Transverse colon (tissue), 4 donors: ENCODE measurements at regions not wholly inside any gene's neighbourhood (a gene's known extent, or its start where the extent isn't known, plus 50 kb on each side); places are given as distances from the start of the nearest gene placed in this dataset.

Source experiments
- DNase-seq: peaks from one replicate; pipeline ENCODE4 v3.0.0-alpha.2; 2019
- H3K27ac ChIP-seq, 4 donors: fragments of 200-600 bp; sonication (generic); 2 replicates each; pipeline ENCODE4 v1.5.1; 2016 to 2018; ENCODE audit warnings: inconsistent platforms in 4 of 4
- H3K27me3 ChIP-seq: fragments of 200-600 bp; sonication (generic); 2 replicates; pipeline ENCODE4 v1.5.1; 2017; ENCODE audit warnings: inconsistent platforms
- H3K36me3 ChIP-seq, 4 donors: fragments of 200-600 bp; sonication (generic); 2 replicates each; pipeline ENCODE4 v1.5.1; 2017 to 2019; ENCODE audit warnings: inconsistent platforms in 4 of 4
- H3K4me1 ChIP-seq, 4 donors: fragments of 200-600 bp; sonication (generic); 2 replicates each; pipeline ENCODE4 v1.5.1; 2017 to 2020; ENCODE audit warnings: inconsistent platforms in 4 of 4
- H3K4me3 ChIP-seq, 4 donors: fragments of 200-600 bp; sonication (generic); 1 replicate in 1 of 4; 2 replicates in 3 of 4; pipeline versions ENCODE4 v1.5.1 to v1.6.1; 2017 to 2019; ENCODE audit warnings: inconsistent platforms in 4 of 4
- H3K9me3 ChIP-seq, 2 donors: fragments of 200-600 bp; sonication (generic); 2 replicates each; pipeline ENCODE4 v1.5.1; 2017 to 2019; ENCODE audit warnings: inconsistent platforms in 2 of 2
- CTCF ChIP-seq, 5 experiments: fragments of 200-600 bp in 3 of 5; fragments of 450-650 bp in 2 of 5; sonication (generic) in 3 of 5; IDR thresholded peaks; 1 replicate in 2 of 5; 2 replicates in 3 of 5; pipeline ENCODE4 v1.5.1; 2016 to 2017; ENCODE audit warnings: antibody characterized with exemption in 5 of 5, inconsistent platforms in 3 of 5, mild to moderate bottlenecking in 2 of 5, moderate library complexity in 1 of 5
- EP300 ChIP-seq: sonication (generic); formaldehyde crosslinking; IDR thresholded peaks from one replicate; pipeline ENCODE4 v1.6.1; 2017; ENCODE audit warnings: antibody characterized with exemption, low read depth
- POLR2A ChIP-seq: fragments of 450-650 bp; IDR thresholded peaks from one replicate; pipeline ENCODE4 v1.6.1; 2016; ENCODE audit warnings: antibody characterized with exemption, mild to moderate bottlenecking, moderate library complexity
- POLR2AphosphoS5 ChIP-seq, 3 donors: sonication (generic); formaldehyde crosslinking; IDR thresholded peaks; one replicate each; pipeline ENCODE4 v1.6.1; 2016; ENCODE audit warnings: antibody characterized with exemption in 3 of 3
- WGBS, 2 donors: methylation state at CpG; one replicate each; pipeline ENCODE4 v1.1.5; 2018; ENCODE audit warnings: low coverage in 1 of 2; 5-methylcytosine and 5-hydroxymethylcytosine counted together
- in situ Hi-C, 4 donors: fragments of 200-750 bp; cut with MboI; loops; one replicate each; pipeline versions ENCODE4 v1.15.0 to v1.15.1; 2017; ENCODE audit warnings: low sequenced_read_pairs in 3 of 4, low pct_ligation_motif_present in 1 of 4, low pct_unique_long_range_greater_than_20kb in 1 of 4
- intact Hi-C: fragments of 100-400 bp; cut with DNase I; formaldehyde crosslinking; loops from one replicate; pipeline ENCODE4 v1.15.1; 2023; ENCODE audit warnings: low total_unique reads

- intact Hi-C loops = loop anchor here (1.0 kb wide), 1 partner anchor 28 kb away; no protein-coding TSS in a partner anchor
- Histone ChIP-seq H3K36me3 (no peaks in the 10 kb centered on the region), H3K4me3 (no peak overlapping the region)
Measured at GRCh38 chr3:40602778-40603385, 78.1 kb downstream of the ZNF621 start.

GRCh38 chr3:40605960-40606359 is 81.2 kb downstream of the ZNF621 start:
- no peaks in the 10 kb centered on the region for H3K36me3 ChIP-seq
- no peak for TF ChIP-seq CTCF (IDR thresholded peaks at IDR 0.05)
- TF ChIP-seq EP300 = no peak
- TF ChIP-seq POLR2A = no peak
- TF ChIP-seq POLR2AphosphoS5 (IDR thresholded peaks at IDR 0.05) = no peak
- intact Hi-C loops = no loop called here
- no peaks in the 10 kb centered on the region for H3K27me3 ChIP-seq
- in situ Hi-C loops = no loop called here
- H3K4me1 ChIP-seq = no peaks in the 10 kb centered on the region
- whole genome bisulfite sequencing, 2 donors = 71 to 88% methylated on average over 1 of the region's 1 CpG
- H3K4me3 ChIP-seq = no peak overlapping the region
- H3K9me3 ChIP-seq = no peaks in the 10 kb centered on the region
- no peak overlapping the region for H3K27ac ChIP-seq
- no peak for DNase-seq

More at GRCh38 chr3:40602778-40603385, 78.1 kb downstream of the ZNF621 start:
- Histone ChIP-seq H3K27ac (no peak overlapping the region), H3K9me3 (no peaks in the 10 kb centered on the region), H3K27me3 (no peaks in the 10 kb centered on the region), H3K4me1 (no peaks in the 10 kb centered on the region)
- DNase-seq = no peak
- WGBS, 2 donors = 75% methylated on average over 1 of the region's 1 CpG; no CpG with 5 or more reads in 1 of the 2 donors
- in situ Hi-C loops = no loop called here
- TF ChIP-seq EP300 (no peak), CTCF (IDR thresholded peaks at IDR 0.05) (no peak), POLR2A (no peak), POLR2AphosphoS5 (IDR thresholded peaks at IDR 0.05) (no peak)

- H3K9me3 ChIP-seq = no peaks in the 10 kb centered on the region
- no peaks in the 10 kb centered on the region for H3K36me3 ChIP-seq
- no peak overlapping the region for H3K4me3 ChIP-seq
- H3K4me1 ChIP-seq = no peaks in the 10 kb centered on the region
- in situ Hi-C loops (no loop called here), intact Hi-C loops (no loop called here)
- no peak overlapping the region for H3K27ac ChIP-seq
- 50% methylated on average over 2 of the region's 2 CpGs; no CpG with 5 or more reads in 1 of the 2 donors for WGBS, 2 donors
- TF ChIP-seq CTCF (IDR thresholded peaks at IDR 0.05) = no peak
- H3K27me3 ChIP-seq = no peaks in the 10 kb centered on the region
- no peak for DNase-seq
Measured at GRCh38 chr3:40608091-40608490, 83.3 kb downstream of the ZNF621 start.

- TF ChIP-seq POLR2AphosphoS5 (IDR thresholded peaks at IDR 0.05) = no peak
- no peak for TF ChIP-seq EP300
- no peak for TF ChIP-seq CTCF (IDR thresholded peaks at IDR 0.05)
- no peak for TF ChIP-seq POLR2A
- 77 to 92% methylated on average over 3 to 5 of the region's 5 CpGs for WGBS, 2 donors
- no peak overlapping the region for H3K27ac ChIP-seq
- no peaks in the 10 kb centered on the region for H3K9me3 ChIP-seq
- peaks cover 17% of the 10 kb centered on the region for H3K27me3 ChIP-seq
- intact Hi-C loops (no loop called here), in situ Hi-C loops (no loop called here)
- H3K4me1 ChIP-seq = no peaks in the 10 kb centered on the region
- DNase-seq = no peak
- H3K4me3 ChIP-seq = no peak overlapping the region
- no peaks in the 10 kb centered on the region for H3K36me3 ChIP-seq
Measured at GRCh38 chr3:40613306-40613705, 88.5 kb downstream of the ZNF621 start.
